ENCODE measurements at regions not wholly inside any gene's neighbourhood (a gene's known extent, or its start where the extent isn't known, plus 50 kb on each side); places are given as distances from the start of the nearest gene placed in this dataset.

GRCh38 chr20:20903773-20904500, 191.5 kb upstream of the RALGAPA2 start:
- no peaks in the 10 kb centered on the region for H3K36me3 Mint-ChIP-seq (ENCODE audit: insufficient read depth)
- H3K27me3 Mint-ChIP-seq: peaks cover 19 to 52% of the 10 kb centered on the region in 2 donors
- no peaks in the 10 kb centered on the region for H3K4me1 Mint-ChIP-seq (ENCODE audit: low read depth in 2 of 2)
- ATAC-seq (replicated peaks) (no peak), DNase-seq (no peak)
- H3K4me3 Mint-ChIP-seq: no peak overlapping the region
- peaks cover 0 to 2% of the 10 kb centered on the region in 2 donors for H3K9me3 Mint-ChIP-seq
- H3K27ac Mint-ChIP-seq: no peak overlapping the region

- no peaks in the 10 kb centered on the region for H3K4me1 Mint-ChIP-seq (ENCODE audit: low read depth in 2 of 2)
- H3K9me3 Mint-ChIP-seq: no peaks in the 10 kb centered on the region
- ATAC-seq (replicated peaks): no peak
- no peak overlapping the region for H3K4me3 Mint-ChIP-seq
- H3K27ac Mint-ChIP-seq: no peak overlapping the region
- H3K27me3 Mint-ChIP-seq: peaks cover 14 to 31% of the 10 kb centered on the region in 2 donors
- no peak for DNase-seq
- no peaks in the 10 kb centered on the region for H3K36me3 Mint-ChIP-seq (ENCODE audit: insufficient read depth)
Measured at GRCh38 chr20:20897922-20898321, 185.5 kb upstream of the RALGAPA2 start.

- DNase-seq (no peak), ATAC-seq (replicated peaks) (no peak)
- H3K4me3 Mint-ChIP-seq: no peak overlapping the region
- peaks cover 14 to 31% of the 10 kb centered on the region in 2 donors for H3K27me3 Mint-ChIP-seq
- no peaks in the 10 kb centered on the region for H3K9me3 Mint-ChIP-seq
- no peaks in the 10 kb centered on the region for H3K4me1 Mint-ChIP-seq (ENCODE audit: low read depth in 2 of 2)
- no peak overlapping the region for H3K27ac Mint-ChIP-seq
- H3K36me3 Mint-ChIP-seq (ENCODE audit: insufficient read depth): no peaks in the 10 kb centered on the region
Measured at GRCh38 chr20:20897145-20897544, 184.7 kb upstream of the RALGAPA2 start.

GRCh38 chr20:20896606-20897005, 184.2 kb upstream of the RALGAPA2 start:
- no peak for ATAC-seq (replicated peaks)
- peaks cover 8 to 31% of the 10 kb centered on the region in 2 donors for H3K27me3 Mint-ChIP-seq
- no peaks in the 10 kb centered on the region for H3K4me1 Mint-ChIP-seq (ENCODE audit: low read depth in 2 of 2)
- no peaks in the 10 kb centered on the region for H3K36me3 Mint-ChIP-seq (ENCODE audit: insufficient read depth)
- H3K27ac Mint-ChIP-seq: no peak overlapping the region
- no peak overlapping the region for H3K4me3 Mint-ChIP-seq
- H3K9me3 Mint-ChIP-seq: no peaks in the 10 kb centered on the region
- no peak for DNase-seq

- Mint-ChIP-seq H3K4me3 (no peak overlapping the region), H3K9me3 (no peaks in the 10 kb centered on the region), H3K36me3 (ENCODE audit: insufficient read depth) (peaks cover 3% of the 10 kb centered on the region), H3K27ac (no peak overlapping the region), H3K27me3 (peaks cover 6 to 28% of the 10 kb centered on the region in 2 donors), H3K4me1 (ENCODE audit: low read depth in 2 of 2) (no peaks in the 10 kb centered on the region)
- ATAC-seq (replicated peaks) (no peak), DNase-seq (no peak)
Measured at GRCh38 chr20:20895537-20895936, 183.1 kb upstream of the RALGAPA2 start.

DNA sequence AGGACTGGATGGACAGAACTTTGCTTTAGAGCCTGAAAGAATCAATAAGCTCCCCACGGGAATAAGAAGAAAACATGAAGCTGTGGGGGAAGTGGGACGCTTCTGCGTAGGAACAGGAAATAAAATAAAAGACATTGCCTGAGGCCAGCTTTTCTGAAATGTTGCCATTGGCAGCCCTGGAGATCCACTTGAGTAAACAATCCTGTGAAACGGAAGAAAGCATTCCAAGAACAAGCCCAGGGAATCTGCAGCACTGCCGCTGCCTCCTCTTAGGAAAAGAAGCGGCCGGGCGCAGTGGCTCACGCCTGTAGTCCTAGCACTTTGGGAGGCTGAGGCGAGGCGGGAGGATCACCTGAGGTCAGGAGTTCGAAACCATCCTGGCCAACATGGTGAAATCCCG, 182.3 kb upstream of the RALGAPA2 start:
- ATAC-seq (replicated peaks) (no peak), DNase-seq (no peak)
- Mint-ChIP-seq H3K27me3 (peaks cover 6 to 30% of the 10 kb centered on the region in 2 donors), H3K36me3 (ENCODE audit: insufficient read depth) (peaks cover 3% of the 10 kb centered on the region), H3K27ac (no peak overlapping the region), H3K4me3 (no peak overlapping the region), H3K9me3 (no peaks in the 10 kb centered on the region), H3K4me1 (ENCODE audit: low read depth in 2 of 2) (no peaks in the 10 kb centered on the region)

- no peak overlapping the region for H3K4me3 Mint-ChIP-seq
- H3K27me3 Mint-ChIP-seq: peaks cover 6 to 34% of the 10 kb centered on the region in 2 donors
- no peak overlapping the region for H3K27ac Mint-ChIP-seq
- no peak for ATAC-seq (replicated peaks)
- H3K36me3 Mint-ChIP-seq (ENCODE audit: insufficient read depth): peaks cover 3% of the 10 kb centered on the region
- no peaks in the 10 kb centered on the region for H3K9me3 Mint-ChIP-seq
- no peaks in the 10 kb centered on the region for H3K4me1 Mint-ChIP-seq (ENCODE audit: low read depth in 2 of 2)
- no peak for DNase-seq
Measured at GRCh38 chr20:20894280-20894679, 181.8 kb upstream of the RALGAPA2 start.

GRCh38 chr20:20892328-20892727, 179.9 kb upstream of the RALGAPA2 start:
- DNase-seq: no peak
- Mint-ChIP-seq H3K4me1 (ENCODE audit: low read depth in 2 of 2) (no peaks in the 10 kb centered on the region), H3K9me3 (no peaks in the 10 kb centered on the region), H3K27ac (no peak overlapping the region), H3K4me3 (no peak overlapping the region), H3K27me3 (peaks cover 18 to 54% of the 10 kb centered on the region in 2 donors), H3K36me3 (ENCODE audit: insufficient read depth) (peaks cover 3% of the 10 kb centered on the region)
- no peak for ATAC-seq (replicated peaks)

GRCh38 chr20:20890751-20891150, 178.3 kb upstream of the RALGAPA2 start:
- H3K36me3 Mint-ChIP-seq (ENCODE audit: insufficient read depth): peaks cover 3% of the 10 kb centered on the region
- no peak for ATAC-seq (replicated peaks)
- DNase-seq: no peak
- H3K4me3 Mint-ChIP-seq: no peak overlapping the region
- no peaks in the 10 kb centered on the region for H3K4me1 Mint-ChIP-seq (ENCODE audit: low read depth in 2 of 2)
- H3K27ac Mint-ChIP-seq: no peak overlapping the region
- peaks cover 18 to 59% of the 10 kb centered on the region in 2 donors for H3K27me3 Mint-ChIP-seq
- no peaks in the 10 kb centered on the region for H3K9me3 Mint-ChIP-seq

GRCh38 chr20:20888936-20889335, 176.5 kb upstream of the RALGAPA2 start:
- Mint-ChIP-seq H3K36me3 (ENCODE audit: insufficient read depth) (peaks cover 3% of the 10 kb centered on the region), H3K4me1 (ENCODE audit: low read depth in 2 of 2) (no peaks in the 10 kb centered on the region), H3K27me3 (peaks cover 12 to 47% of the 10 kb centered on the region in 2 donors), H3K27ac (no peak overlapping the region), H3K9me3 (no peaks in the 10 kb centered on the region), H3K4me3 (no peak overlapping the region)
- DNase-seq (no peak), ATAC-seq (replicated peaks) (no peak)

GRCh38 chr20:20888266-20888656, 175.8 kb upstream of the RALGAPA2 start:
- ATAC-seq (replicated peaks) (no peak), DNase-seq (no peak)
- H3K4me3 Mint-ChIP-seq: no peak overlapping the region
- H3K27me3 Mint-ChIP-seq: peaks cover 12 to 47% of the 10 kb centered on the region in 2 donors
- no peaks in the 10 kb centered on the region for H3K4me1 Mint-ChIP-seq (ENCODE audit: low read depth in 2 of 2)
- peaks cover 3% of the 10 kb centered on the region for H3K36me3 Mint-ChIP-seq (ENCODE audit: insufficient read depth)
- no peak overlapping the region for H3K27ac Mint-ChIP-seq
- no peaks in the 10 kb centered on the region for H3K9me3 Mint-ChIP-seq

DNA sequence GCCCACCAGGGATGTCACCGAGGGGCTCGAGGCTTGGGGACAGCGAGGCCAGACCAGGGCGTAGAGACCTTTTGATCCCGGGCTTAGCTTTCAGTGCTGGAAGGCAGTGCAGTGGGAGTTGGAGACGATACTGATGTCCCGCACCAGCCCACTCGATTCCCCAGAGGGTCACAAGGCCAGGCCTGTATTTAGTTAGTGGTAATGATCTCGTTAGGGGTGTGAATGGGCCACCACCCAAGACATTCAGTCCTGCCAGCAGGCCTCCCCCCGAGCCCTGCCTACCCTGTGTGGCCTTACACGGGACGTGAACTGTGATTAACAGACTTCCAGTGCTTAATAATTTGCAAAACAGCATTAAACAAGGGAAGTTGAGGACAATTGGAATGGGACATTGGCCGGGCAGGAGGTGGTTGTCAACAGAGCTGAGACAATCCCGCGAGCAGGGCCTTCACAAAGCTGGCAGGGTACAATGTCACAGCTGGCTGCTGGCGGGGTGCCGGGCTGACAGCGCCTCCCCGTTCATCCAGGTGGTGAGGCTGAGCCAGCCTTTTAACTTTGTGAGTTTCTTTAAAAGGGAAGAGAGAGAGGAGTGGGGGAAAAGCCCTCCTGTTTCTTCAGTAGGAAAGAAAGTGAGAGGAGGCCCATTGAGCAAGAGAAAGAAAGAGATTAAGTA, 175.3 kb upstream of the RALGAPA2 start:
- H3K4me1 Mint-ChIP-seq (ENCODE audit: low read depth in 2 of 2): no peaks in the 10 kb centered on the region
- DNase-seq (no peak), ATAC-seq (replicated peaks) (no peak)
- no peak overlapping the region for H3K27ac Mint-ChIP-seq
- no peak overlapping the region for H3K4me3 Mint-ChIP-seq
- no peaks in the 10 kb centered on the region for H3K9me3 Mint-ChIP-seq
- peaks cover 18 to 47% of the 10 kb centered on the region in 2 donors for H3K27me3 Mint-ChIP-seq
- peaks cover 3% of the 10 kb centered on the region for H3K36me3 Mint-ChIP-seq (ENCODE audit: insufficient read depth)

DNA sequence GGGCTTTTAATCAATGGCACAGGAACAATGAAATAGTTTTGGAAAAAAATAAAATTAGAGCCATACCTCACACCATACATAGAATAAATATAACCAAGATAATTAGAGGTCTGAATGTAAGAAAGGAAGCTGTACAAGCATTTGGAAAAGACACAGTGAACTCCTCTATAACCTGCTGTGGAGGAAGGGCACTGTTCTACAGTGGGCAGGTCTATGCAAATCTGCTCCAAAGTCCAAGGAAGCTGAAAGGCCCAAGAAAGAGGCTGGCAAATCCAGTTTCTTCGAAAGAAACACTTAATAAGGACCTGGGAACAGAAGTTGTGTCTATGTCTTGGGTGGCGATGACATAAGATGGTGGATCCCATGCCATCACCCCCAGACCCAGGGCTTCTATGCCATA, 169.4 kb upstream of the RALGAPA2 start:
- H3K4me3 Mint-ChIP-seq: no peak overlapping the region
- H3K27ac Mint-ChIP-seq: no peak overlapping the region
- H3K4me1 Mint-ChIP-seq (ENCODE audit: low read depth in 2 of 2): no peaks in the 10 kb centered on the region
- DNase-seq (no peak), ATAC-seq (replicated peaks) (no peak)
- peaks cover 2% of the 10 kb centered on the region for H3K36me3 Mint-ChIP-seq (ENCODE audit: insufficient read depth)
- no peaks in the 10 kb centered on the region for H3K9me3 Mint-ChIP-seq
- H3K27me3 Mint-ChIP-seq: peaks cover 15 to 24% of the 10 kb centered on the region in 2 donors

DNA sequence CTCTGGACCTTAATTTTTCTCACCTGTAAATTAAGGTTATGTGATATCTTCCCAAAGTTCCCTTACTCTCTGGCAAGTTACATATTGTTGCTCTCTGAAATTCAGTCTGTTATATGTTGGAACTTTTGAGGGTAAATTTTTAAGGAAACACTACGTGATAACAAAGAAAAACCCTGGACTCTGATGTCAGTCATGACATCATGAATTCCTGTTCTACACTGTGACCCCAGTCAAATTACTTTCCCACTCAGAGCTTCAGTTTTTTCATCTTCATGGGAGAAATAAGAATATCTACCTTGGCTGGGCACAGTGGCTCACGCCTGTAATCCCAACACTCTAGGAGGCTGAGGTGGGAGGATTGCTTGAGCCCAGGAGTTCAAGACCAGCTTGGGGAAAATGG, 164.6 kb upstream of the RALGAPA2 start:
- DNase-seq (no peak), ATAC-seq (replicated peaks) (no peak)
- Mint-ChIP-seq H3K27ac (no peak overlapping the region), H3K27me3 (peaks cover 22 to 33% of the 10 kb centered on the region in 2 donors), H3K4me1 (ENCODE audit: low read depth in 2 of 2) (no peaks in the 10 kb centered on the region), H3K4me3 (no peak overlapping the region), H3K36me3 (ENCODE audit: insufficient read depth) (peaks cover 2% of the 10 kb centered on the region), H3K9me3 (no peaks in the 10 kb centered on the region)

Data from effector memory CD8-positive, alpha-beta T cell (primary cell).